Lower leg skin (tissue), 3 donors: ENCODE measurements at regions not wholly inside any gene's neighbourhood (a gene's known extent, or its start where the extent isn't known, plus 50 kb on each side); places are given as distances from the start of the nearest gene placed in this dataset.

Experiments
- CTCF ChIP-seq, 3 donors: fragments of 450-650 bp; IDR thresholded peaks; one replicate each; pipeline ENCODE4 v1.5.1; 2016; ENCODE audit warnings: antibody characterized with exemption in 3 of 3, mild to moderate bottlenecking in 3 of 3, moderate library complexity in 2 of 3
- POLR2A ChIP-seq, 2 donors: fragments of 450-650 bp; IDR thresholded peaks; one replicate each; pipeline ENCODE4 v1.6.1; 2016 to 2017; ENCODE audit warnings: antibody characterized with exemption in 2 of 2, mild to moderate bottlenecking in 1 of 2, moderate library complexity in 1 of 2

GRCh38 chr13:109481040-109481439 lies 305.3 kb downstream of the IRS2 start:
- TF ChIP-seq POLR2A (IDR thresholded peaks at IDR 0.05) = no peak
- TF ChIP-seq CTCF (IDR thresholded peaks at IDR 0.05) = no peak
